HG02678 (cell line): ENCODE measurements at regions not wholly inside any gene's neighbourhood (a gene's known extent, or its start where the extent isn't known, plus 50 kb on each side); places are given as distances from the start of the nearest gene placed in this dataset.
"Not testable (repeated sequence)": the region's sequence is repeated elsewhere in the genome, so short reads cannot be mapped to it uniquely, and the experiment has no call there.

Experiments used
- ATAC-seq: cut with Tn5 transposase; IDR thresholded peaks from one replicate; pipeline ENCODE4 v1.9.1; 2021; ENCODE audit warnings: mild to moderate bottlenecking, moderate library complexity; ENCODE audit not compliant: unreplicated experiment

GRCh38 chr2:55772109-55772980 is 78.7 kb upstream of the PNPT1 start:
- ATAC-seq = no peak

GRCh38 chr2:55771612-55772011 is 78.0 kb upstream of the PNPT1 start:
- no peak for ATAC-seq

GRCh38 chr2:55768991-55769390 is 75.3 kb upstream of the PNPT1 start:
- no peak for ATAC-seq

GRCh38 chr2:55766947-55767346 is 73.3 kb upstream of the PNPT1 start:
- ATAC-seq = no peak

GRCh38 chr2:55765708-55766107 is 72.1 kb upstream of the PNPT1 start:
- ATAC-seq = not testable (repeated sequence)

- ATAC-seq = no peak
These were observed 70.1 kb upstream of the PNPT1 start for GRCh38 chr2:55763721-55764120.

- no peak for ATAC-seq
These were observed 67.9 kb upstream of the PNPT1 start for GRCh38 chr2:55761526-55761925.

- no peak for ATAC-seq
These were observed 67.4 kb upstream of the PNPT1 start for GRCh38 chr2:55761024-55761423.

GRCh38 chr2:55760125-55760524 is 66.5 kb upstream of the PNPT1 start:
- no peak for ATAC-seq

- no peak for ATAC-seq
These were observed 65.8 kb upstream of the PNPT1 start for GRCh38 chr2:55759271-55759921.

- ATAC-seq = no peak
These were observed 58.3 kb upstream of the PNPT1 start for GRCh38 chr2:55751966-55752365.

GRCh38 chr2:55743583-55743982 is 49.9 kb upstream of the PNPT1 start:
- ATAC-seq = no peak
